GM18511 (cell line): ENCODE measurements at regions not wholly inside any gene's neighbourhood (a gene's known extent, or its start where the extent isn't known, plus 50 kb on each side); places are given as distances from the start of the nearest gene placed in this dataset.
"Not testable (repeated sequence)": the region's sequence is repeated elsewhere in the genome, so short reads cannot be mapped to it uniquely, and the experiment has no call there.

Experiments used
- ATAC-seq: cut with Tn5 transposase; IDR thresholded peaks from one replicate; pipeline ENCODE4 v1.9.1; 2021; ENCODE audit warnings: mild to moderate bottlenecking, moderate library complexity; ENCODE audit not compliant: unreplicated experiment

GRCh38 chr4:7141151-7141834, 51.0 kb upstream of the SORCS2 start:
- no peak for ATAC-seq

GRCh38 chr4:7140692-7141069, 51.7 kb upstream of the SORCS2 start:
- ATAC-seq = no peak

- ATAC-seq = no peak
These were observed 52.2 kb upstream of the SORCS2 start for GRCh38 chr4:7140062-7140691.

GRCh38 chr4:7139167-7139982, 53.0 kb upstream of the SORCS2 start:
- no peak for ATAC-seq

- ATAC-seq = no peak
These were observed 53.8 kb upstream of the SORCS2 start for GRCh38 chr4:7138223-7139166.

GRCh38 chr4:7137326-7138200, 54.8 kb upstream of the SORCS2 start:
- no peak for ATAC-seq

GRCh38 chr4:7136351-7136750, 56.0 kb upstream of the SORCS2 start:
- no peak for ATAC-seq

- ATAC-seq = no peak
These were observed 57.0 kb upstream of the SORCS2 start for GRCh38 chr4:7135389-7135746.

GRCh38 chr4:7134737-7135388, 57.5 kb upstream of the SORCS2 start:
- no peak for ATAC-seq

GRCh38 chr4:7133818-7134650, 58.3 kb upstream of the SORCS2 start:
- ATAC-seq = not testable (repeated sequence)

- ATAC-seq = no peak
These were observed 59.4 kb upstream of the SORCS2 start for GRCh38 chr4:7132730-7133582.

GRCh38 chr4:7132249-7132648, 60.1 kb upstream of the SORCS2 start:
- no peak for ATAC-seq

- no peak for ATAC-seq
These were observed 60.8 kb upstream of the SORCS2 start for GRCh38 chr4:7131498-7132031.

GRCh38 chr4:7130621-7131211, 61.6 kb upstream of the SORCS2 start:
- no peak for ATAC-seq

GRCh38 chr4:7129871-7130620, 62.2 kb upstream of the GRPEL1 start:
- no peak for ATAC-seq

- ATAC-seq = no peak
These were observed 60.8 kb upstream of the GRPEL1 start for GRCh38 chr4:7128644-7129043.
